Esophagus muscularis mucosa (tissue), 2 donors: ENCODE measurements at regions not wholly inside any gene's neighbourhood (a gene's known extent, or its start where the extent isn't known, plus 50 kb on each side); places are given as distances from the start of the nearest gene placed in this dataset.

Source experiments
- POLR2A ChIP-seq: fragments of 450-650 bp; IDR thresholded peaks from one replicate; pipeline ENCODE4 v1.6.1; 2017; ENCODE audit warnings: antibody characterized with exemption, moderate library complexity, mild to moderate bottlenecking, low read depth
- POLR2AphosphoS5 ChIP-seq, 2 donors: sonication (generic); formaldehyde crosslinking; IDR thresholded peaks; one replicate each; pipeline ENCODE4 v1.6.1; 2017; ENCODE audit warnings: antibody characterized with exemption in 2 of 2

GRCh38 chr14:39673270-39673711 lies 241.1 kb upstream of the FBXO33 start:
- no peak for TF ChIP-seq POLR2A
- no peak for TF ChIP-seq POLR2AphosphoS5 (IDR thresholded peaks at IDR 0.05)
